ENCODE measurements at regions not wholly inside any gene's neighbourhood (a gene's known extent, or its start where the extent isn't known, plus 50 kb on each side); places are given as distances from the start of the nearest gene placed in this dataset.

GRCh38 chr9:129474740-129475404, 146.0 kb downstream of the C9orf50 start:
- TF ChIP-seq CTCF (conservative IDR thresholded peaks at IDR 0.05; ENCODE audit: low read length), result no peak
- H3K4me3 ChIP-seq (ENCODE audit: low read length), result no peak overlapping the region
- DNase-seq (ENCODE audit: low read depth), result no peak

GRCh38 chr9:129473523-129474244, 147.2 kb downstream of the C9orf50 start:
- H3K4me3 ChIP-seq (ENCODE audit: low read length), result no peak overlapping the region
- peak; percentile 59 for DNase-seq (ENCODE audit: low read depth)
- no peak for TF ChIP-seq CTCF (conservative IDR thresholded peaks at IDR 0.05; ENCODE audit: low read length)

- H3K4me3 ChIP-seq (ENCODE audit: low read length), result no peak overlapping the region
- no peak for DNase-seq (ENCODE audit: low read depth)
- no peak for TF ChIP-seq CTCF (conservative IDR thresholded peaks at IDR 0.05; ENCODE audit: low read length)
Observed at GRCh38 chr9:129472651-129473102, 148.2 kb downstream of the C9orf50 start.

- no peak for TF ChIP-seq CTCF (conservative IDR thresholded peaks at IDR 0.05; ENCODE audit: low read length)
Observed at GRCh38 chr9:129471201-129472019, 149.5 kb downstream of the C9orf50 start.

GRCh38 chr9:129469988-129470316, 150.9 kb downstream of the C9orf50 start:
- no peak for DNase-seq (ENCODE audit: low read depth)

More at GRCh38 chr9:129471201-129472019, 149.5 kb downstream of the C9orf50 start:
- no peak for DNase-seq (ENCODE audit: low read depth)
- H3K4me3 ChIP-seq (ENCODE audit: low read length), result no peak overlapping the region

More at GRCh38 chr9:129469988-129470316, 150.9 kb downstream of the C9orf50 start:
- no peak for TF ChIP-seq CTCF (conservative IDR thresholded peaks at IDR 0.05; ENCODE audit: low read length)
- H3K4me3 ChIP-seq (ENCODE audit: low read length), result no peak overlapping the region
